ENCODE measurements at regions not wholly inside any gene's neighbourhood (a gene's known extent, or its start where the extent isn't known, plus 50 kb on each side); places are given as distances from the start of the nearest gene placed in this dataset.

- TF ChIP-seq, protein P1, sequence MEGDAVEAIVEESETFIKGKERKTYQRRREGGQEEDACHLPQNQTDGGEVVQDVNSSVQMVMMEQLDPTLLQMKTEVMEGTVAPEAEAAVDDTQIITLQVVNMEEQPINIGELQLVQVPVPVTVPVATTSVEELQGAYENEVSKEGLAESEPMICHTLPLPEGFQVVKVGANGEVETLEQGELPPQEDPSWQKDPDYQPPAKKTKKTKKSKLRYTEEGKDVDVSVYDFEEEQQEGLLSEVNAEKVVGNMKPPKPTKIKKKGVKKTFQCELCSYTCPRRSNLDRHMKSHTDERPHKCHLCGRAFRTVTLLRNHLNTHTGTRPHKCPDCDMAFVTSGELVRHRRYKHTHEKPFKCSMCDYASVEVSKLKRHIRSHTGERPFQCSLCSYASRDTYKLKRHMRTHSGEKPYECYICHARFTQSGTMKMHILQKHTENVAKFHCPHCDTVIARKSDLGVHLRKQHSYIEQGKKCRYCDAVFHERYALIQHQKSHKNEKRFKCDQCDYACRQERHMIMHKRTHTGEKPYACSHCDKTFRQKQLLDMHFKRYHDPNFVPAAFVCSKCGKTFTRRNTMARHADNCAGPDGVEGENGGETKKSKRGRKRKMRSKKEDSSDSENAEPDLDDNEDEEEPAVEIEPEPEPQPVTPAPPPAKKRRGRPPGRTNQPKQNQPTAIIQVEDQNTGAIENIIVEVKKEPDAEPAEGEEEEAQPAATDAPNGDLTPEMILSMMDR (IDR thresholded peaks at IDR 0.05): no peak
- no peak for TF ChIP-seq POLR2A (IDR thresholded peaks at IDR 0.05)
- TF ChIP-seq POLR2AphosphoS5 (IDR thresholded peaks at IDR 0.05): no peak
Observed at GRCh38 chr10:120385992-120386391, 71.0 kb upstream of the PLPP4 start.
